ENCODE measurements at regions not wholly inside any gene's neighbourhood (a gene's known extent, or its start where the extent isn't known, plus 50 kb on each side); places are given as distances from the start of the nearest gene placed in this dataset.

GRCh38 chr3:107272471-107272870 is 104.8 kb upstream of the CCDC54 start:
- TF ChIP-seq CTCF (IDR thresholded peaks at IDR 0.05) (no peak), POLR2A (IDR thresholded peaks at IDR 0.05) (no peak)

All from Peyer's patch (tissue), 4 donors.